ACC112 (cell line): ENCODE measurements at regions not wholly inside any gene's neighbourhood (a gene's known extent, or its start where the extent isn't known, plus 50 kb on each side); places are given as distances from the start of the nearest gene placed in this dataset.

ENCODE experiments used
- H2AFZ ChIP-seq: fragments of 200-600 bp; sonication (generic); one replicate; pipeline ENCODE4 v1.6.0; 2017; ENCODE audit warnings: antibody characterized with exemption, low read length; ENCODE audit not compliant: unreplicated experiment
- H3K27ac ChIP-seq: fragments of 200-600 bp; sonication (generic); 2 replicates; pipeline ENCODE4 v1.5.1; 2014; ENCODE audit warnings: low read depth, mild to moderate bottlenecking, antibody characterized with exemption, low read length, moderate library complexity
- H3K27me3 ChIP-seq: fragments of 200-600 bp; sonication (generic); 2 replicates; pipeline ENCODE4 v1.6.1; 2014; ENCODE audit warnings: mild to moderate bottlenecking, antibody characterized with exemption, low read length, moderate library complexity, mixed read lengths; ENCODE audit not compliant: insufficient read depth
- H3K36me3 ChIP-seq: fragments of 200-600 bp; sonication (generic); 2 replicates; pipeline ENCODE4 v1.6.1; 2016; ENCODE audit warnings: mild to moderate bottlenecking, antibody characterized with exemption, low read length, moderate library complexity, mixed read lengths; ENCODE audit not compliant: insufficient read depth
- H3K4me1 ChIP-seq: fragments of 200-600 bp; sonication (generic); one replicate; pipeline ENCODE4 v1.6.1; 2016; ENCODE audit warnings: low read length, mixed read lengths; ENCODE audit not compliant: insufficient read depth, unreplicated experiment, control insufficient read depth
- H3K4me3 ChIP-seq: fragments of 200-600 bp; sonication (generic); 2 replicates; pipeline ENCODE4 v1.5.1; 2014; ENCODE audit warnings: mild to moderate bottlenecking, low read depth, low read length
- H3K79me2 ChIP-seq: fragments of 200-600 bp; sonication (generic); one replicate; pipeline ENCODE4 v1.6.0; 2016; ENCODE audit warnings: low read length; ENCODE audit not compliant: control insufficient read depth, unreplicated experiment, insufficient read depth

GRCh38 chr20:54389596-54390280 lies 85.7 kb upstream of the DOK5 start:
- no peak overlapping the region for H3K4me3 ChIP-seq
- no peaks in the 10 kb centered on the region for H3K27me3 ChIP-seq
- no peak overlapping the region for H3K27ac ChIP-seq
- no peak overlapping the region for H2AFZ ChIP-seq
- no peaks in the 10 kb centered on the region for H3K4me1 ChIP-seq
- H3K36me3 ChIP-seq: no peaks in the 10 kb centered on the region
- no peaks in the 10 kb centered on the region for H3K79me2 ChIP-seq

- no peak overlapping the region for H3K27ac ChIP-seq
- no peaks in the 10 kb centered on the region for H3K27me3 ChIP-seq
- no peaks in the 10 kb centered on the region for H3K36me3 ChIP-seq
- no peaks in the 10 kb centered on the region for H3K79me2 ChIP-seq
- H3K4me1 ChIP-seq: no peaks in the 10 kb centered on the region
- H2AFZ ChIP-seq: no peak overlapping the region
- H3K4me3 ChIP-seq: no peak overlapping the region
Observed at GRCh38 chr20:54397292-54398140, 77.9 kb upstream of the DOK5 start.

GRCh38 chr20:54398814-54399213 lies 76.6 kb upstream of the DOK5 start:
- Histone ChIP-seq H2AFZ (no peak overlapping the region), H3K27me3 (no peaks in the 10 kb centered on the region), H3K4me3 (no peak overlapping the region), H3K4me1 (no peaks in the 10 kb centered on the region), H3K79me2 (no peaks in the 10 kb centered on the region), H3K36me3 (no peaks in the 10 kb centered on the region), H3K27ac (no peak overlapping the region)

- H3K4me1 ChIP-seq: no peaks in the 10 kb centered on the region
- H3K36me3 ChIP-seq: no peaks in the 10 kb centered on the region
- H3K27ac ChIP-seq: no peak overlapping the region
- no peaks in the 10 kb centered on the region for H3K27me3 ChIP-seq
- H3K4me3 ChIP-seq: no peak overlapping the region
- H2AFZ ChIP-seq: no peak overlapping the region
- H3K79me2 ChIP-seq: no peaks in the 10 kb centered on the region
Observed at GRCh38 chr20:54405540-54405939, 69.9 kb upstream of the DOK5 start.

GRCh38 chr20:54407459-54407858 lies 67.9 kb upstream of the DOK5 start:
- no peaks in the 10 kb centered on the region for H3K27me3 ChIP-seq
- no peak overlapping the region for H2AFZ ChIP-seq
- no peaks in the 10 kb centered on the region for H3K36me3 ChIP-seq
- H3K4me1 ChIP-seq: no peaks in the 10 kb centered on the region
- H3K27ac ChIP-seq: no peak overlapping the region
- H3K4me3 ChIP-seq: no peak overlapping the region
- no peaks in the 10 kb centered on the region for H3K79me2 ChIP-seq

- H3K27me3 ChIP-seq: no peaks in the 10 kb centered on the region
- no peak overlapping the region for H2AFZ ChIP-seq
- H3K4me3 ChIP-seq: no peak overlapping the region
- no peaks in the 10 kb centered on the region for H3K36me3 ChIP-seq
- no peaks in the 10 kb centered on the region for H3K4me1 ChIP-seq
- no peaks in the 10 kb centered on the region for H3K79me2 ChIP-seq
- no peak overlapping the region for H3K27ac ChIP-seq
Observed at GRCh38 chr20:54415967-54416366, 59.4 kb upstream of the DOK5 start.

- no peaks in the 10 kb centered on the region for H3K36me3 ChIP-seq
- no peak overlapping the region for H3K27ac ChIP-seq
- H2AFZ ChIP-seq: no peak overlapping the region
- H3K27me3 ChIP-seq: no peaks in the 10 kb centered on the region
- H3K4me3 ChIP-seq: no peak overlapping the region
- H3K79me2 ChIP-seq: no peaks in the 10 kb centered on the region
- no peaks in the 10 kb centered on the region for H3K4me1 ChIP-seq
Observed at GRCh38 chr20:54416770-54417169, 58.6 kb upstream of the DOK5 start.

GRCh38 chr20:54419531-54419930 lies 55.9 kb upstream of the DOK5 start:
- H2AFZ ChIP-seq: no peak overlapping the region
- no peaks in the 10 kb centered on the region for H3K27me3 ChIP-seq
- H3K4me1 ChIP-seq: no peaks in the 10 kb centered on the region
- H3K4me3 ChIP-seq: no peak overlapping the region
- no peaks in the 10 kb centered on the region for H3K79me2 ChIP-seq
- no peaks in the 10 kb centered on the region for H3K36me3 ChIP-seq
- H3K27ac ChIP-seq: no peak overlapping the region
